IMR-90 (cell line): ENCODE measurements at regions not wholly inside any gene's neighbourhood (a gene's known extent, or its start where the extent isn't known, plus 50 kb on each side); places are given as distances from the start of the nearest gene placed in this dataset.

ENCODE experiments used
- ATAC-seq: fragments of 200-7000 bp; cut with Tn5 transposase; 2 replicates; pipeline ENCODE4 v1.9.1; 2020; ENCODE audit warnings: low read depth, mild to moderate bottlenecking, moderate library complexity
- BruUV-seq: library from RNA; stranded (reverse); fragments of 400-500 nt; replicated peaks from 2 replicates; lab custom pipeline; 2021; lab: Mats Ljungman, UMichigan
- CTCF ChIA-PET: fragments of 300-600 bp; formaldehyde crosslinking; extraction: SDS; loops from one replicate; lab custom pipeline; 2021; ENCODE audit warnings: antibody characterized with exemption; lab: Yijun Ruan, JAX
- POLR2A ChIA-PET: fragments of 300-600 bp; sonication (Branson Sonifier 250); formaldehyde crosslinking; loops from one replicate; lab custom pipeline; 2022; ENCODE audit warnings: antibody characterized with exemption; ENCODE audit not compliant: unreplicated experiment; lab: Charles Lee
- DNase-seq: peaks from one replicate; pipeline ENCODE4 v3.0.0; 2013
- H2AFZ ChIP-seq: replicated peaks from 2 replicates; pipeline ENCODE3; 2013; ENCODE audit warnings: low read length, mild to moderate bottlenecking; ENCODE audit not compliant: poor library complexity
- H2AK5ac ChIP-seq: 2 replicates; pipeline ENCODE4 v1.6.1; 2013; ENCODE audit warnings: low read depth, low read length, inconsistent platforms
- H2AK9ac ChIP-seq: replicated peaks from 2 replicates; pipeline ENCODE3; 2013; ENCODE audit warnings: mild to moderate bottlenecking, low read depth, low read length, moderate library complexity; ENCODE audit not compliant: poor library complexity
- H2BK120ac ChIP-seq: 2 replicates; pipeline ENCODE4 v1.6.1; 2013; ENCODE audit warnings: low read depth, low read length, inconsistent platforms
- H2BK15ac ChIP-seq: 3 replicates; pipeline ENCODE4 v1.6.1; 2013; ENCODE audit warnings: low read depth, low read length, inconsistent platforms
- H2BK20ac ChIP-seq: 2 replicates; pipeline ENCODE4 v1.6.1; 2013; ENCODE audit warnings: low read depth, mild to moderate bottlenecking, inconsistent platforms, low read length, moderate library complexity
- H2BK5ac ChIP-seq: 2 replicates; pipeline ENCODE4 v1.6.1; 2013; ENCODE audit warnings: mild to moderate bottlenecking, low read depth, low read length, inconsistent platforms; ENCODE audit not compliant: poor library complexity, severe bottlenecking
- H3K14ac ChIP-seq: replicated peaks from 2 replicates; pipeline ENCODE4 v1.6.1; 2013; ENCODE audit warnings: low read depth, low read length, inconsistent platforms
- H3K18ac ChIP-seq: 2 replicates; pipeline ENCODE4 v1.6.1; 2013; ENCODE audit warnings: low read depth, low read length, control low read depth
- H3K23ac ChIP-seq: 2 replicates; pipeline ENCODE4 v1.6.1; 2013; ENCODE audit warnings: low read depth, low read length, inconsistent platforms
- H3K27ac ChIP-seq: 2 replicates; pipeline ENCODE4 v1.5.1; 2013; ENCODE audit warnings: mild to moderate bottlenecking, control low read depth, low read length; ENCODE audit not compliant: insufficient read depth
- H3K27me3 ChIP-seq: 2 replicates; pipeline ENCODE4 v1.6.1; 2013; ENCODE audit warnings: low read length; ENCODE audit not compliant: control insufficient read depth, insufficient read depth
- H3K36me3 ChIP-seq: 2 replicates; pipeline ENCODE4 v1.6.1; 2013; ENCODE audit warnings: low read length, mixed read lengths; ENCODE audit not compliant: control insufficient read depth, insufficient read depth
- H3K4ac ChIP-seq: 2 replicates; pipeline ENCODE4 v1.6.1; 2013; ENCODE audit warnings: low read depth, low read length, inconsistent platforms
- H3K4me1 ChIP-seq: 2 replicates; pipeline ENCODE4 v1.6.1; 2013; ENCODE audit warnings: low read length, mixed read lengths; ENCODE audit not compliant: control insufficient read depth, insufficient read depth
- H3K4me2 ChIP-seq: 2 replicates; pipeline ENCODE4 v1.6.1; 2013; ENCODE audit warnings: low read depth, mild to moderate bottlenecking, control low read depth, low read length, moderate library complexity
- H3K4me3 ChIP-seq: 2 replicates; pipeline ENCODE4 v1.5.1; 2013; ENCODE audit warnings: low read depth, mild to moderate bottlenecking, control low read depth, low read length, moderate library complexity; ENCODE audit not compliant: insufficient read depth
- H3K56ac ChIP-seq: 2 replicates; pipeline ENCODE4 v1.6.1; 2013; ENCODE audit warnings: low read length, inconsistent platforms; ENCODE audit not compliant: insufficient read depth; ENCODE audit errors: extremely low read depth
- H3K79me1 ChIP-seq, 2 experiments: 2 replicates each; pipeline ENCODE4 v1.6.1; 2013; ENCODE audit warnings: low read length in 2 of 2, inconsistent platforms in 1 of 2, low read depth in 1 of 2
- H3K9ac ChIP-seq: 2 replicates; pipeline ENCODE4 v1.6.1; 2013; ENCODE audit warnings: low read depth, low read length, control low read depth
- H3K9me1 ChIP-seq: 2 replicates; pipeline ENCODE4 v1.6.1; 2013; ENCODE audit warnings: low read length, inconsistent platforms; ENCODE audit not compliant: insufficient read depth
- H3K9me3 ChIP-seq: 2 replicates; pipeline ENCODE4 v1.6.1; 2013; ENCODE audit warnings: low read length; ENCODE audit not compliant: control insufficient read depth, insufficient read depth
- H4K20me1 ChIP-seq: 2 replicates; pipeline ENCODE4 v1.6.1; 2013; ENCODE audit warnings: low read length, inconsistent platforms; ENCODE audit not compliant: insufficient read depth
- H4K5ac ChIP-seq: 2 replicates; pipeline ENCODE4 v1.6.1; 2013; ENCODE audit warnings: mild to moderate bottlenecking, low read depth, low read length, control low read depth
- H4K8ac ChIP-seq, 2 experiments: 2 replicates each; pipeline ENCODE4 v1.6.1; 2013; ENCODE audit warnings: low read depth in 2 of 2, low read length in 2 of 2, control low read depth in 1 of 2, inconsistent platforms in 1 of 2
- H4K91ac ChIP-seq: 2 replicates; pipeline ENCODE4 v1.6.1; 2013; ENCODE audit warnings: low read depth, low read length, inconsistent platforms; ENCODE audit not compliant: insufficient read depth
- CEBPB ChIP-seq: IDR thresholded peaks from 2 replicates; pipeline ENCODE4 v1.6.1; 2012; ENCODE audit warnings: low read depth, low read length, improper control_type of control experiment
- CHD1 ChIP-seq: IDR thresholded peaks from 2 replicates; pipeline ENCODE4 v1.6.1; 2012; ENCODE audit warnings: low read depth, low read length, improper control_type of control experiment
- CTCF ChIP-seq: conservative IDR thresholded peaks from 2 replicates; pipeline ENCODE4 v1.5.1; 2012; ENCODE audit warnings: mild to moderate bottlenecking, low read depth, low read length, improper control_type of control experiment
- ELK1 ChIP-seq: fragments of 150-350 bp; IDR thresholded peaks from 2 replicates; pipeline ENCODE4 v1.6.1; 2016; ENCODE audit warnings: low read depth, mild to moderate bottlenecking, low read length, moderate library complexity, borderline replicate concordance
- FOS ChIP-seq: fragments of 150-350 bp; IDR thresholded peaks from 2 replicates; pipeline ENCODE4 v1.6.1; 2016; ENCODE audit warnings: low read depth, low read length
- MAFK ChIP-seq: IDR thresholded peaks from 2 replicates; pipeline ENCODE4 v1.6.1; 2012; ENCODE audit warnings: low read depth, low read length, improper control_type of control experiment
- MAZ ChIP-seq: IDR thresholded peaks from 2 replicates; pipeline ENCODE4 v1.6.1; 2012; ENCODE audit warnings: low read depth, mild to moderate bottlenecking, low read length, improper control_type of control experiment, moderate library complexity, borderline replicate concordance
- MXI1 ChIP-seq: IDR thresholded peaks from 2 replicates; pipeline ENCODE4 v1.6.1; 2012; ENCODE audit warnings: low read depth, mild to moderate bottlenecking, low read length, moderate library complexity, borderline replicate concordance
- NFE2L2 ChIP-seq: fragments of 150-350 bp; IDR thresholded peaks from 2 replicates; pipeline ENCODE4 v1.6.1; 2016; ENCODE audit warnings: low read depth, mild to moderate bottlenecking, low read length
- RAD21 ChIP-seq: IDR thresholded peaks from 2 replicates; pipeline ENCODE4 v1.6.1; 2012; ENCODE audit warnings: low read length, improper control_type of control experiment
- RCOR1 ChIP-seq: IDR thresholded peaks from 2 replicates; pipeline ENCODE4 v1.6.1; 2012; ENCODE audit warnings: mild to moderate bottlenecking, low read length, improper control_type of control experiment; ENCODE audit not compliant: insufficient replicate concordance
- RFX5 ChIP-seq: IDR thresholded peaks from 2 replicates; pipeline ENCODE4 v1.8.0; 2012; ENCODE audit warnings: low read depth, mild to moderate bottlenecking, low read length, moderate library complexity
- SMC3 ChIP-seq: fragments of 150-350 bp; IDR thresholded peaks from 2 replicates; pipeline ENCODE4 v1.6.1; 2016; ENCODE audit warnings: low read depth, mild to moderate bottlenecking, antibody characterized with exemption, low read length, moderate library complexity
- USF2 ChIP-seq: fragments of 150-350 bp; IDR thresholded peaks from 2 replicates; pipeline ENCODE4 v1.6.1; 2017; ENCODE audit warnings: mild to moderate bottlenecking, antibody characterized with exemption, low read length, low read depth
- WGBS, 2 experiments: methylation state at CpG; one replicate each; pipeline versions ENCODE4 v1.1.5 to v1.1.7; 2013; ENCODE audit warnings: missing lambda C conversion rate in 2 of 2; ENCODE audit not compliant: insufficient read length in 1 of 2; ENCODE audit errors: extremely low coverage in 2 of 2; 5-methylcytosine and 5-hydroxymethylcytosine counted together
- dilution Hi-C: fragments of 300-500 bp; cut with HindIII; formaldehyde crosslinking; loops from one replicate; pipeline ENCODE4 v1.14.3; 2018; ENCODE audit warnings: low sequenced_read_pairs; ENCODE audit not compliant: unreplicated experiment
- in situ Hi-C: fragments of 300-500 bp; cut with MboI; formaldehyde crosslinking; loops from 3 replicates; pipeline ENCODE4 v1.14.3; 2019; ENCODE audit warnings: low sequenced_read_pairs, inconsistent platforms, mixed read lengths
- intact Hi-C: fragments of 100-400 bp; cut with micrococcal nuclease; formaldehyde crosslinking; loops from 2 replicates; pipeline ENCODE4 v1.10.0; 2022

GRCh38 chr16:26856271-26856670 lies 210.5 kb upstream of the C16orf82 start:
- no peaks in the 10 kb centered on the region for H4K20me1 ChIP-seq
- H2AK5ac ChIP-seq, result no peak overlapping the region
- H3K27me3 ChIP-seq, result no peaks in the 10 kb centered on the region
- H3K27ac ChIP-seq, result no peak overlapping the region
- 0% methylated on average over 1 of the region's 4 CpGs; no CpG with 5 or more reads in 1 of the 2 experiments for WGBS, 2 experiments
- H3K4ac ChIP-seq, result no peak overlapping the region
- H3K4me2 ChIP-seq, result no peak overlapping the region
- TF ChIP-seq NFE2L2 (no peak), RFX5 (no peak), USF2 (no peak), ELK1 (no peak), RCOR1 (no peak), CEBPB (no peak), RAD21 (no peak), SMC3 (no peak), FOS (no peak), MAFK (no peak), MXI1 (no peak), CTCF (no peak), MAZ (no peak), CHD1 (no peak)
- ChIA-PET CTCF (no interaction called here), POLR2A (no interaction called here)
- H3K4me1 ChIP-seq, result no peaks in the 10 kb centered on the region
- no peak overlapping the region for H4K8ac ChIP-seq
- no peak overlapping the region for H3K9ac ChIP-seq
- H2BK5ac ChIP-seq, result no peak overlapping the region
- H2BK15ac ChIP-seq, result no peak overlapping the region
- H4K5ac ChIP-seq, result no peak overlapping the region
- H2AFZ ChIP-seq, result no peak overlapping the region
- dilution Hi-C loops, result no loop called here
- H2BK20ac ChIP-seq, result no peak overlapping the region
- H3K9me1 ChIP-seq, result no peaks in the 10 kb centered on the region
- no peak overlapping the region for H2AK9ac ChIP-seq
- no peaks in the 10 kb centered on the region for H3K79me1 ChIP-seq
- H3K36me3 ChIP-seq, result no peaks in the 10 kb centered on the region
- no peak overlapping the region for H2BK120ac ChIP-seq
- BruUV-seq, result no TSS peak
- H3K18ac ChIP-seq, result no peak overlapping the region
- H3K14ac ChIP-seq, result no peak overlapping the region
- no peak overlapping the region for H4K91ac ChIP-seq
- no peak overlapping the region for H3K56ac ChIP-seq
- H3K4me3 ChIP-seq, result no peak overlapping the region
- no peaks in the 10 kb centered on the region for H3K9me3 ChIP-seq
- DNase-seq, result no peak
- in situ Hi-C loops, result no loop called here
- intact Hi-C loops, result no loop called here
- H3K23ac ChIP-seq, result no peak overlapping the region
- ATAC-seq, result no peak
